Erythroblast (primary cell): ENCODE measurements at regions not wholly inside any gene's neighbourhood (a gene's known extent, or its start where the extent isn't known, plus 50 kb on each side); places are given as distances from the start of the nearest gene placed in this dataset.

ENCODE experiments used
- GATA1 ChIP-seq: IDR thresholded peaks from 2 replicates; pipeline ENCODE4 v1.6.1; 2011; ENCODE audit warnings: low read depth, mild to moderate bottlenecking, control low read depth, low read length, moderate library complexity
- POLR2A ChIP-seq: IDR thresholded peaks from 2 replicates; pipeline ENCODE4 v1.6.1; 2011; ENCODE audit warnings: mild to moderate bottlenecking, low read length

- TF ChIP-seq POLR2A, result no peak
- no peak for TF ChIP-seq GATA1
Observed at GRCh38 chr14:31986405-31986804, 90.7 kb upstream of the ARHGAP5 start.
